H9 (cell line): ENCODE measurements at regions not wholly inside any gene's neighbourhood (a gene's known extent, or its start where the extent isn't known, plus 50 kb on each side); places are given as distances from the start of the nearest gene placed in this dataset.

Experiments
- DNase-seq: peaks from one replicate; pipeline ENCODE4 v3.0.0-alpha.2; 2017
- H2AFZ ChIP-seq: one replicate; pipeline ENCODE4 v1.6.1; 2013; ENCODE audit warnings: mild to moderate bottlenecking, low read length, control low read depth, moderate library complexity
- H2AK5ac ChIP-seq: 2 replicates; pipeline ENCODE4 v1.6.1; 2013; ENCODE audit warnings: low read length, control low read depth, mixed read lengths; ENCODE audit not compliant: insufficient read length
- H2BK120ac ChIP-seq: one replicate; pipeline ENCODE4 v1.6.1; 2013; ENCODE audit warnings: low read depth, mild to moderate bottlenecking, low read length, control low read depth, inconsistent platforms; ENCODE audit not compliant: poor library complexity, severe bottlenecking
- H2BK12ac ChIP-seq: 2 replicates; pipeline ENCODE4 v1.6.1; 2013; ENCODE audit warnings: low read length, control low read depth, mixed read lengths, low read depth; ENCODE audit not compliant: insufficient read length
- H2BK15ac ChIP-seq: 2 replicates; pipeline ENCODE4 v1.6.1; 2013; ENCODE audit warnings: low read depth, low read length, control low read depth
- H2BK20ac ChIP-seq: one replicate; pipeline ENCODE4 v1.6.1; 2013; ENCODE audit warnings: low read depth, mild to moderate bottlenecking, low read length, control low read depth, inconsistent platforms; ENCODE audit not compliant: poor library complexity, severe bottlenecking
- H2BK5ac ChIP-seq: 2 replicates; pipeline ENCODE4 v1.6.1; 2013; ENCODE audit warnings: low read length, control low read depth, mixed read lengths; ENCODE audit not compliant: insufficient read length
- H3K14ac ChIP-seq: 2 replicates; pipeline ENCODE4 v1.6.1; 2013; ENCODE audit warnings: low read length, control low read depth; ENCODE audit not compliant: insufficient read depth
- H3K18ac ChIP-seq: 2 replicates; pipeline ENCODE4 v1.6.1; 2013; ENCODE audit warnings: low read depth, mild to moderate bottlenecking, mixed read lengths, low read length, control low read depth; ENCODE audit not compliant: insufficient read length
- H3K23ac ChIP-seq: 2 replicates; pipeline ENCODE4 v1.6.1; 2013; ENCODE audit warnings: low read length, control low read depth, mixed read lengths, low read depth; ENCODE audit not compliant: insufficient read length
- H3K23me2 ChIP-seq: 2 replicates; pipeline ENCODE4 v1.6.1; 2013; ENCODE audit warnings: low read depth, mild to moderate bottlenecking, mixed read lengths, low read length, control low read depth; ENCODE audit not compliant: insufficient read length, poor library complexity, severe bottlenecking
- H3K27ac ChIP-seq: 2 replicates; pipeline ENCODE4 v1.5.1; 2013; ENCODE audit warnings: low read length, control low read depth, mixed read lengths, low read depth; ENCODE audit not compliant: insufficient read length
- H3K27me3 ChIP-seq: 2 replicates; pipeline ENCODE4 v1.6.1; 2013; ENCODE audit warnings: low read length, control low read depth, inconsistent platforms; ENCODE audit not compliant: insufficient read depth
- H3K4ac ChIP-seq: 2 replicates; pipeline ENCODE4 v1.6.1; 2013; ENCODE audit warnings: low read depth, mild to moderate bottlenecking, control low read depth, inconsistent platforms, low read length, moderate library complexity
- H3K4me1 ChIP-seq: 2 replicates; pipeline ENCODE4 v1.6.1; 2013; ENCODE audit warnings: low read length, control low read depth, inconsistent platforms; ENCODE audit not compliant: insufficient read depth
- H3K4me2 ChIP-seq: 2 replicates; pipeline ENCODE4 v1.6.1; 2013; ENCODE audit warnings: low read length, control low read depth, mixed read lengths; ENCODE audit not compliant: insufficient read length, insufficient read depth
- H3K56ac ChIP-seq: 2 replicates; pipeline ENCODE4 v1.6.1; 2013; ENCODE audit warnings: low read depth, mild to moderate bottlenecking, mixed read lengths, low read length, control low read depth; ENCODE audit not compliant: insufficient read length
- H3K79me1 ChIP-seq: 2 replicates; pipeline ENCODE4 v1.6.1; 2013; ENCODE audit warnings: low read depth, mild to moderate bottlenecking, moderate library complexity, low read length, control low read depth, inconsistent platforms; ENCODE audit not compliant: insufficient read depth, poor library complexity, severe bottlenecking
- H3K79me2 ChIP-seq: 2 replicates; pipeline ENCODE4 v1.6.1; 2013; ENCODE audit warnings: low read length, control low read depth, inconsistent platforms; ENCODE audit not compliant: insufficient read depth
- H3K9ac ChIP-seq: 2 replicates; pipeline ENCODE4 v1.6.1; 2013; ENCODE audit warnings: low read length, control low read depth, mixed read lengths; ENCODE audit not compliant: insufficient read length; ENCODE audit errors: extremely low read depth
- H3K9me3 ChIP-seq: one replicate; pipeline ENCODE4 v1.6.1; 2013; ENCODE audit warnings: low read depth, low read length, inconsistent platforms; ENCODE audit not compliant: control insufficient read depth
- H3T11ph ChIP-seq: one replicate; pipeline ENCODE4 v1.6.1; 2013; ENCODE audit warnings: mild to moderate bottlenecking, low read length, control low read depth, inconsistent platforms
- H4K20me1 ChIP-seq: one replicate; pipeline ENCODE4 v1.6.1; 2013; ENCODE audit not compliant: control insufficient read depth, insufficient read length, insufficient read depth
- H4K5ac ChIP-seq: 2 replicates; pipeline ENCODE4 v1.6.1; 2013; ENCODE audit warnings: low read depth, mild to moderate bottlenecking, mixed read lengths, low read length, control low read depth; ENCODE audit not compliant: insufficient read length
- H4K8ac ChIP-seq: replicated peaks from 2 replicates; pipeline ENCODE4 v1.6.1; 2013; ENCODE audit warnings: low read length, control low read depth, mixed read lengths, low read depth; ENCODE audit not compliant: insufficient read length
- H4K91ac ChIP-seq: 2 replicates; pipeline ENCODE4 v1.6.1; 2013; ENCODE audit warnings: low read depth, mild to moderate bottlenecking, moderate library complexity, mixed read lengths, low read length, control low read depth; ENCODE audit not compliant: insufficient read length
- H3K27ac Mint-ChIP-seq, 3 experiments: 2 replicates in 2 of 3; 3 replicates in 1 of 3; pipeline ENCODE4 v1.8.0; 2020 to 2021; ENCODE audit warnings: mixed read lengths in 3 of 3, mild to moderate bottlenecking in 1 of 3, moderate library complexity in 1 of 3
- H3K27me3 Mint-ChIP-seq: 2 replicates; pipeline ENCODE4 v1.8.0; 2021; ENCODE audit warnings: low read depth, mild to moderate bottlenecking, moderate library complexity, mixed read lengths
- H3K36me3 Mint-ChIP-seq, 3 experiments: 2 replicates in 2 of 3; 3 replicates in 1 of 3; pipeline ENCODE4 v1.8.0; 2020 to 2021; ENCODE audit warnings: low read depth in 3 of 3, mixed read lengths in 3 of 3; ENCODE audit not compliant: insufficient read depth in 1 of 3
- H3K4me1 Mint-ChIP-seq, 2 experiments: 2 replicates each; pipeline ENCODE4 v1.8.0; 2020; ENCODE audit warnings: mixed read lengths in 2 of 2
- H3K4me3 Mint-ChIP-seq, 2 experiments: 2 replicates in 1 of 2; 3 replicates in 1 of 2; pipeline ENCODE4 v1.8.0; 2020 to 2021; ENCODE audit warnings: mild to moderate bottlenecking in 2 of 2, mixed read lengths in 2 of 2, moderate library complexity in 1 of 2
- H3K9me3 Mint-ChIP-seq, 2 experiments: 2 replicates in 1 of 2; 3 replicates in 1 of 2; pipeline ENCODE4 v1.8.0; 2020; ENCODE audit warnings: mild to moderate bottlenecking in 2 of 2, mixed read lengths in 2 of 2, moderate library complexity in 1 of 2
- CTCF ChIP-seq: fragments of 200-600 bp; sonication (generic); conservative IDR thresholded peaks from 3 replicates; pipeline ENCODE4 v1.8.0; 2021; ENCODE audit warnings: antibody characterized with exemption, mild to moderate bottlenecking
- WGBS: extraction: QIAGEN DNeasy Blood & Tissue Kit; methylation state at CpG from one replicate; pipeline ENCODE4 v1.1.7; 2013; ENCODE audit warnings: missing lambda C conversion rate, low lambda C conversion rate, mixed read lengths; ENCODE audit not compliant: insufficient read length; ENCODE audit errors: extremely low coverage; 5-methylcytosine and 5-hydroxymethylcytosine counted together

GRCh38 chr12:82619644-82620043 is 67.1 kb upstream of the TMTC2 start:
- Histone ChIP-seq H3K56ac (no peak overlapping the region), H3K23ac (no peak overlapping the region), H3K18ac (no peak overlapping the region), H3T11ph (no peak overlapping the region), H4K91ac (no peak overlapping the region), H3K4me1 (no peaks in the 10 kb centered on the region), H2AK5ac (no peak overlapping the region), H2BK15ac (no peak overlapping the region), H3K4me2 (no peak overlapping the region), H3K79me2 (no peaks in the 10 kb centered on the region), H4K8ac (no peak overlapping the region), H2BK5ac (no peak overlapping the region), H3K14ac (no peak overlapping the region), H2AFZ (no peak overlapping the region), H3K79me1 (no peaks in the 10 kb centered on the region), H3K9me3 (no peaks in the 10 kb centered on the region), H3K27me3 (no peaks in the 10 kb centered on the region), H2BK20ac (no peak overlapping the region), H4K20me1 (no peaks in the 10 kb centered on the region), H3K9ac (no peak overlapping the region), H3K27ac (no peak overlapping the region), H3K4ac (no peak overlapping the region), H2BK120ac (no peak overlapping the region), H4K5ac (no peak overlapping the region), H2BK12ac (no peak overlapping the region), H3K23me2 (no peaks in the 10 kb centered on the region)
- TF ChIP-seq CTCF: no peak
- H3K9me3 Mint-ChIP-seq: no peaks in the 10 kb centered on the region; a peak in 1 of 5 replicates
- H3K4me1 Mint-ChIP-seq: no peaks in the 10 kb centered on the region
- peak overlapping the region in 1 of 3 experiments; percentile 59; a peak in 1 of 7 replicates for H3K27ac Mint-ChIP-seq
- H3K27me3 Mint-ChIP-seq: no peaks in the 10 kb centered on the region
- peaks cover 0 to 2% (median 0%) of the 10 kb centered on the region in 3 experiments; a peak in 1 of 7 replicates for H3K36me3 Mint-ChIP-seq
- H3K4me3 Mint-ChIP-seq: no peak overlapping the region
- no peak for DNase-seq
- WGBS: no CpG with 5 or more reads among the region's 3 CpGs
